Bronchial epithelial cell (primary cell): ENCODE measurements at regions not wholly inside any gene's neighbourhood (a gene's known extent, or its start where the extent isn't known, plus 50 kb on each side); places are given as distances from the start of the nearest gene placed in this dataset.

ENCODE experiments used
- DNase-seq: peaks from one replicate; pipeline ENCODE4 v3.0.0-alpha.2; 2010; ENCODE audit warnings: low read depth
- FAIRE-seq: peaks from 2 replicates; lab custom pipeline; 2011; peaks lifted over from hg19 to GRCh38; lab: Jason Lieb, UNC
- H3K27me3 ChIP-seq: 2 replicates; pipeline ENCODE4 v1.5.1; 2011; ENCODE audit warnings: low read length; ENCODE audit not compliant: control insufficient read depth, insufficient read depth
- H3K36me3 ChIP-seq: 2 replicates; pipeline ENCODE4 v1.5.1; 2011; ENCODE audit warnings: low read length; ENCODE audit not compliant: control insufficient read depth, insufficient read depth
- H3K4me3 ChIP-seq: 2 replicates; pipeline ENCODE4 v1.5.1; 2011; ENCODE audit warnings: mild to moderate bottlenecking, low read depth, low read length, control low read depth
- TF ChIP-seq, protein P1 (sequence below): IDR thresholded peaks from 2 replicates; pipeline ENCODE4 v1.5.1; 2011; ENCODE audit warnings: mild to moderate bottlenecking, moderate library complexity, low read length, control low read depth, inconsistent platforms; ENCODE audit not compliant: insufficient read depth, severe bottlenecking

DNA sequence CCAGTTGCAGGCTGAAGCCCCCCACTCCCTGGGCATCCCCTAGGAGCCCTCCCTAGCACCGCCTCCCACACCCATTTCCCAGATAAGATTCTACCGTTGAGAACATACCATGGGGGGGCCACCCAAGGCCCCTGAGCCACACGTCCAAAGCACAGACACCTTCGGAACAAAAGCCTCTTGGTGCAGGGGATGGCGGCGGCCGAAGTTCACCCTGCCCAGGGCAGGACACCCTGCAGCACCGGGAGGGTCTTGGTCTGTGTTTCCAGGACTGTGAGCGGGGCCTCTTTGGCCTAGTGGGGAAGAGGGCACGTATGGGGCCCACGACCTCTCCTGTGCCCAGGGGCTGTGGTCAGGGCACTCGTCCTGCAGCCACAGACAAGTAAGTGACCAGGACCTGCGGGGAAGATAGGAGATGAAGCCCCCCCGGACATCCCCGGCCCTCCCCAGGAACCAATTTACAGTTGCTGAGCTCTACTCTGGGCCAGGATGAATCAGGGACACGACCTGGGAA is 154.3 kb upstream of the C14orf180 start:
- TF ChIP-seq, protein P1, sequence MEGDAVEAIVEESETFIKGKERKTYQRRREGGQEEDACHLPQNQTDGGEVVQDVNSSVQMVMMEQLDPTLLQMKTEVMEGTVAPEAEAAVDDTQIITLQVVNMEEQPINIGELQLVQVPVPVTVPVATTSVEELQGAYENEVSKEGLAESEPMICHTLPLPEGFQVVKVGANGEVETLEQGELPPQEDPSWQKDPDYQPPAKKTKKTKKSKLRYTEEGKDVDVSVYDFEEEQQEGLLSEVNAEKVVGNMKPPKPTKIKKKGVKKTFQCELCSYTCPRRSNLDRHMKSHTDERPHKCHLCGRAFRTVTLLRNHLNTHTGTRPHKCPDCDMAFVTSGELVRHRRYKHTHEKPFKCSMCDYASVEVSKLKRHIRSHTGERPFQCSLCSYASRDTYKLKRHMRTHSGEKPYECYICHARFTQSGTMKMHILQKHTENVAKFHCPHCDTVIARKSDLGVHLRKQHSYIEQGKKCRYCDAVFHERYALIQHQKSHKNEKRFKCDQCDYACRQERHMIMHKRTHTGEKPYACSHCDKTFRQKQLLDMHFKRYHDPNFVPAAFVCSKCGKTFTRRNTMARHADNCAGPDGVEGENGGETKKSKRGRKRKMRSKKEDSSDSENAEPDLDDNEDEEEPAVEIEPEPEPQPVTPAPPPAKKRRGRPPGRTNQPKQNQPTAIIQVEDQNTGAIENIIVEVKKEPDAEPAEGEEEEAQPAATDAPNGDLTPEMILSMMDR: no peak
- Histone ChIP-seq H3K27me3 (no peaks in the 10 kb centered on the region), H3K36me3 (no peaks in the 10 kb centered on the region), H3K4me3 (no peak overlapping the region)
- DNase-seq (no peak), FAIRE-seq (no peak)

DNA sequence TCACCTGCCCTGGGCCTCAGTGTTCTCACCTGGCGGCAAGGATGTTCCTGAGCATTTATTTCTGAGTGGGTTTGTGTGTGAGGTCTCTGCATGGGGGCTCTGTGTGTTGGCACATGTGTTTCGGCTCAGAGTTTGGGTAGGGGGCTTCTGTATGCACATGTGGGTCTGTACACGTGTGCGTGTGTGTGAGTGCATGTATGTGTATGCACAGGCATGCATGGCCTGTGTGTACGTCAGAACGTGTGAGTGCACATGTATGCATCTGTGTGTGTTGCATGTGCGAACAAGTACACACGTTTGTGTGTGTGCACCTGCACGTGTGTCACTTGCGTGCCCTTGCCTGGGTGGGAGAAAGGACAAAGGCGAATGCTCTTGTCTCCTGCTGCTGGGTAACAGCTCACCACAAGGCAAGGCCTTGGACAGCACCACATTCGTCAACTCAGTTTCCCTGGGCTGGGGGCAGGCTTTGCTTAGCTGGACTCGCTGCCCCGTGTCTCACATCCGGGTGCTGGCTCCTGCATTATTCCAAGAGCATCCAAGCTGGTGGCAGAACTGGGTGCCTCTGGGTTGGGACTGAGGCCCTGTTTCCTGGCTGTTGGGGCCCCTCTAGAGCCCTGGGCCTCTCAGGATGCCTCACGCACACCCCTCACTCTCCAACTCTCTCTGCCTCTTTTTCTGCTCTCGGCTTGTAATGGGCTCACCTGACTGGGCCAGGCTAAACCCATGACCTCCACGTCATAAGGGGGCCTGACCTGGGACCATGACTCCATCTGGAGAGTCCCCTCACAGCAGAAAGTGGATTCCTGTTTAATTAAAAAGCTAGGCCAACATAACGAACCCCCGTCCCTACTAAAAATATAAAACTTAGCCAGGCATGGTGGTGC is 153.6 kb upstream of the C14orf180 start:
- Histone ChIP-seq H3K27me3 (no peaks in the 10 kb centered on the region), H3K4me3 (no peak overlapping the region), H3K36me3 (no peaks in the 10 kb centered on the region)
- TF ChIP-seq, protein P1: no peak
- FAIRE-seq: no peak
- no peak for DNase-seq

DNA sequence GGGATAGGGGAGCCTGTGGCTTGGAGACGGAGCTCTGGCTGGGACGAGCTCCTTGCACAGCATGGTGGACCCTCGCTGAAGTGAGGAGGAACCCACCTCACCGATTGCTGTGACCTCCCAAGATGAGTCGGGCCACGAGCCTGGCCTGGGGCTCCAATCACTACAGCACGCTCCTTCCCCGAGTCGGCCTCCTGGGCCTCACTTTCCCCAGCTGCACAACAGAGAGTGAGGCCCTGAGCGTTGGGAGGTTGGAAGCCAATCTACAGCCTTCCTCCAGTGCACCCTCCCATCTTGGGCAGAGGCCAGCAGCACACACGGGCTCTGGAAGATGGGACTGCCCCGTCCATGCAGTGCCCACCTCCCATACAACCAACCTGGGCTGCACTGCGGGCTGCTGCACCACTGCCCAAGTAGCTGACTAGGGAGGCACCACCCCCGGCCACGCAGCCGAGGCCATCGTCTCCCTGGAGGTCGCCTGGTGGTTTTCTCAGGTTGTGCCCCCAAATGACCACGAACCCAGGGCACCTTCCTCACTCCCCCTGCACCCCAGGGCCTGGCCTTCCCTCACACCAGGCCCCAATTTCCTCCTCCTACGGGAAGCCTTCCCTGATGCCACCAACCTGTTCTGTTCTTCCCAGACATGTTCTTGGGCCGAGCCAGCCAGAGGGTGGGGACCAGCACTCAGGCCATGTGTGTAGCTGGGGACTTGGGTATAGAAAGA is 152.3 kb upstream of the C14orf180 start:
- FAIRE-seq (no peak), DNase-seq (no peak)
- no peaks in the 10 kb centered on the region for H3K27me3 ChIP-seq
- no peaks in the 10 kb centered on the region for H3K36me3 ChIP-seq
- TF ChIP-seq, protein P1: no peak
- H3K4me3 ChIP-seq: no peak overlapping the region

DNA sequence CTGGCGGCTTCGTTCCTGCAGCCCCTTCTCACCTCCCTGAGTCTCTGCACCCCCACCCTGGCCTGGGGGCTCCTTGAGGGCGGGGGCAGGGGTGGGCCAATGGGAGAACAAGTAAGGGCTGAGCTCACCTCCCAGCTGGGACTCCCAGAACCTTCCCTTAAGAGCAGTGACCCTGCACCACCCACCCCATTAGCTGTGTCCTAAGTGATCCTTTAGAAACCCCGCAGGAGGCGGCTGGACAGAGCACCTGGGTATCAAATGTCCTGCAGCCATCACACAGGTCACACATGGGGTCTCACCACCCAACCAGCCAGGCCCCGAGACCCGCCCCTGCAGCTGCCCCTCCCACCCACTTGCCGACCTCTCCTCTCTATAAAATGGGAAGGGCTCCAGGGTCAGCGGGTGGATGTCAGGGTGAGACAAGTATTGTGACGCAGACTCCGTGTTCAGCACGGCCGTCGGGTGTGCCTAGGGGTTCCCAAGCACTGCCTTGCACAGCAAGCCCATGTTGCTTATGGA is 151.2 kb upstream of the C14orf180 start:
- Histone ChIP-seq H3K27me3 (no peaks in the 10 kb centered on the region), H3K4me3 (no peak overlapping the region), H3K36me3 (no peaks in the 10 kb centered on the region)
- TF ChIP-seq, protein P1: no peak
- FAIRE-seq: no peak
- no peak for DNase-seq

DNA sequence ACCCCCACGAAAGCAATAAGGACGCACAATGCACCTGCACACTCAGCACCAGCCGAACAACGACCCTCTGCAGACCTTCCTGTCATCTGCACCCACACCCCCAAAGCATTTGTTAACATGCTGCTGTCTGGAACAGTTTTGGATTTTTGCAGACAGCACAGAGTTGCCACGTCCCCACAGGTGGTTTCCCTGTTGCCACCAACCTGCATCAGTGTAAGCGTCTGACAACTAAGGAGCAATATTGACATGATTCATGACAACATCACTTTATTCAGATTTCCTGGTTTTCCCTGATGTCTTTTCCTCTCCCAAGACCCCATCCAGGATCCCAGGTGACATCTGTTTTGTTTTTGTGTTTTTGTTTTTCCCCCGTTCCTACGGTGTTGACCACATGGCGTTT is 150.7 kb upstream of the C14orf180 start:
- H3K4me3 ChIP-seq: no peak overlapping the region
- no peak for DNase-seq
- no peaks in the 10 kb centered on the region for H3K36me3 ChIP-seq
- TF ChIP-seq, protein P1: no peak
- no peak for FAIRE-seq
- H3K27me3 ChIP-seq: no peaks in the 10 kb centered on the region
